DMS153 treated with DMSO at 0.1 percent for 48 hours (cell line): ENCODE measurements at regions not wholly inside any gene's neighbourhood (a gene's known extent, or its start where the extent isn't known, plus 50 kb on each side); places are given as distances from the start of the nearest gene placed in this dataset.
"Not testable (repeated sequence)": the region's sequence is repeated elsewhere in the genome, so short reads cannot be mapped to it uniquely, and the experiment has no call there.

Experiments
- DNase-seq: peaks from one replicate; lab custom pipeline; 2025; ENCODE audit not compliant: unreplicated experiment; lab: John Stamatoyannopoulos, UW

- no peak for DNase-seq
Measured at GRCh38 chr5:62206150-62206829, 99.7 kb upstream of the KIF2A start.

DNA sequence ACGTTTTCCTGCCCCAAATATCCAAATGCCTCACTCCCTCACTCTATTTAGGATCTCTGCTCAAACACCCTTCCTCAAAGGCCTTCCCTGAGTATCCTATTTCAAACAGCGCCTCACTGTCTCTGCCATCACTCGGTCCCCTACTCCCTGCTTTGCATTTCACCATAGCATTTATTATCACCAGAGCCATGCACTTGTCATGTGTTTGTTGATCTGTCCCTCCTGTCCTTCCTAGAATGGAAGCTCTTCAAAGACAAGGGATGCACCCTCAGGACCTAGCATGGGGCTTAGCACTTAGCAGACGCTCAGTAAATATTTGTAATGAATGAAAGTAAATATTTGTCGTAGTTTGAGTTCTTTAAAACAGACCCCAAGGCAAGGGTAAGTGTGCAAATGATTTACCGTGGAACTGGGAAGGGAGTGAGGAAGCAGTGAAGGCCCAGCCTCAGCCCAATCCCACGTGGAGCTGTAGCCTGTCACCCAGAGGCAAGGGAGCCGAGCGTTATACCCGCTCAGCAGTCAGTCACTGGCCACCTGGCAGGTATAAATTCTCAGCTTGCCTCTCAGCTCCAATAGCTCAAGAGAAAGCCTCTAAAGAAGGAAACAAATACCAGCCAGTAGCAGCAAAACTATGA, 97.7 kb upstream of the KIF2A start:
- no peak for DNase-seq

DNA sequence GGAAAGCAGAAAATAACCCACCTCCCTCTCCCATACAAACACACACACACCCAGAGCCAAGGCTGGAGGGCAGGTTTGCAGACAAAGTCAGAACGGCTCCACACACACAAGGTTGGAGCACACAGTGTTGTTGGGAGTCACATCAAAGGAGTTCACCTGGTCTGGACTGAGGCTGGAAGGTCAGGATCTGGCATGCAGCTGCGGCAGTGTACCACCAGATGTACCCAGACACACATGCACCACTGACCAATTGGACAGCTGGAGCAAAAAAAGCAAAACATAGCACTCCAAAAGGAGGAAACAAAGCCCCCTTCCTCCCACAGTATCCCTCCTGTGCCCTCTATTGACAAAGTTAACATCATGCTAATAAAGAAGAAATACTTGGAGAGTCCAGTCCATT, 94.6 kb upstream of the KIF2A start:
- DNase-seq = no peak

GRCh38 chr5:62212648-62213047, 93.4 kb upstream of the KIF2A start:
- no peak for DNase-seq

- DNase-seq = no peak
Measured at GRCh38 chr5:62214701-62215100, 91.3 kb upstream of the KIF2A start.

DNA sequence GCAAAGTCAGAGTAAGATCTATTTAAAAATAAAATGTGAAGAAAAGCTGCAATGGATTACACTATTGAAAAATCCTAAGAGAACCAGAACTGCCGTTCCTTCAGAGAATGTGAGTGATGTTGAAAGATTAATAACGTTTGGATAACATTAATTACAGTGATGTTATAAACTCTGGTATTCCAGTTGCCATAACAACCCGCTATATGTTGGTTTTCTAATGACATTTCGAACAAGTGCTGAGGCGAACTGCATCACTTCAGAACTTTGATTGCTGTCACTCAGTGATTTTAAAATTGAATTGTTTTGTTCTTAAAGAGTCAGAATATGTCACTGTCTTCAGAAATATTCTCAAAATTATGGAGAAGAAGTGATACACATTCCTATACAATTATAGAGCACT, 89.4 kb upstream of the KIF2A start:
- not testable (repeated sequence) for DNase-seq

DNA sequence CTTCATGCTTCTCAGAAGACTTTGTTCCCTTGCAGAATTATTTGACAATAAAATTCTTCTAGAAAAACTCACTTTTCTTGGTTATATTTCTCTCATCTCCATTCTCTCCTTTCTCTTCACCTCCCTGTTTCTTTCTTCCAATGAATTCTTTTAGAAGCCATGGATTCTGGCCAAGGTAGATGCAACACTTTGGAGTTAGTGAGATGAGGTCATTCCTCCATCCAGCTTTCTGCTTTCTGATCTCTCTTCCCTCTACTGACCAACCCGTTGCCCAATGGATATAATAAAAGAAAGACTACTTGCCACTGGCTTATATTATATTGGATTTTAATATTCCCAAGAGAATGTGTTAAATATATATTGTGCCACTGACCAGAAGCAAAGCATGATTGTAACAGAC, 88.9 kb upstream of the KIF2A start:
- DNase-seq = not testable (repeated sequence)

GRCh38 chr5:62218860-62219259, 87.1 kb upstream of the KIF2A start:
- not testable (repeated sequence) for DNase-seq

GRCh38 chr5:62221881-62222280, 84.1 kb upstream of the KIF2A start:
- DNase-seq = not testable (repeated sequence)

DNA sequence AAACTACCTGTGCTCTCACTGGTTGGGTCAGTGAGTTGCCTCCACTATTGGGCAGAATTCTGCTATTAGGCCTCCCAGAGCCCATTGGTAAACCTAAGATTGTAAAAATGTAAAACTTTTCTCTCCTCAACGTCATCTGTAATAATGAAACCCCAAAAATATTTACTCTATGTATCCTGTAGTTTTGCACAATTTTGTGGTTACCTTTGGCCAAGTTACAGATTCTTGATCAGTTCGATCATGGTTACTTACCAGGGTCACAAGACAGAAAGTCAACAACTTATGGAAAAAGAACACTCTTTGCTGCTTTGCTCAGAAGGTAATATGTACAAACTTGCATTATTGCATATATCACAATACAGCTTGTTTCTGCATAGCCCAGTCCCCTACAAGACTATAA, 83.7 kb upstream of the KIF2A start:
- DNase-seq = not testable (repeated sequence)

DNA sequence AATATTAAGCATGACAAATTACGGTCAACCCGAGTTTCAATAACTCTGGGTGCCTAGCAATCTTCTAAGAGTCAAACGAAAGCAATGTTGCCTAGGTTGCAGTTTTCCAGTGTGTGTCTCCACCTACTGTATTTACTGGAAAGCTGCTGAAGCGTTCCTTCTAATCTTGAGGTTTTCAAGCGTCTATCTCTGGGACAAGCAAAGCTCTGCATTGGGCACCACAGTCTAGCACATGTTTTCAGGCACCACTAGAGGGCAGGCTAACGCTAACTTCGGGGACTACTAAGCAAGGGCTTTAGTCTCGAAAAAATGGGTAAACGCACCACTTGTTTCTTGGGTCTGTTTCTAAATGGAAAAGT, 82.7 kb upstream of the KIF2A start:
- not testable (repeated sequence) for DNase-seq

- not testable (repeated sequence) for DNase-seq
Measured at GRCh38 chr5:62224987-62225601, 80.9 kb upstream of the KIF2A start.

DNA sequence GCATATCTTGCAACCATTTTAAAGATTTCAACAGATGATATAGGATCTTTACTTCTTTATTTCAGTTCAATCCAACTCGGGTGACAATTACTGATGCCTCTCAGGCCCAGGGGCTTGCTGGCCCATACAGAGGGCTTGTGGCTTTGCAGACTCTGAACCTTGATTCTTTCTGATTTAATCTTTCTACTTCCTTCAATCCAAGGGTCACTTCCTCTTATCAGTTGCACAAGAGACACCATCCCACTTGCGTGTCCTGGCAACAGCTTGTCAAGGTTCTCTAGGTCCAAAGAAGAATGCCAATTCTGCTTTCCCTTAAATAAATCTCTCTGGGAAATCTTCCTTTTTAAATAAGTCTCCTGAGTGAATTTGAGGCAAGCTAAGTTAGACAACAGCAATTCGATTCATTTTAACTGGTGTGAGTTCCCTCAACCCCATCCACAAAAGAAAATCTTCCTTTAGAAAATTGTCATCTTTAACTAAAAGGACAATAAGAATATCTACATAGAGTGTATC, 75.1 kb upstream of the KIF2A start:
- DNase-seq = not testable (repeated sequence)

DNA sequence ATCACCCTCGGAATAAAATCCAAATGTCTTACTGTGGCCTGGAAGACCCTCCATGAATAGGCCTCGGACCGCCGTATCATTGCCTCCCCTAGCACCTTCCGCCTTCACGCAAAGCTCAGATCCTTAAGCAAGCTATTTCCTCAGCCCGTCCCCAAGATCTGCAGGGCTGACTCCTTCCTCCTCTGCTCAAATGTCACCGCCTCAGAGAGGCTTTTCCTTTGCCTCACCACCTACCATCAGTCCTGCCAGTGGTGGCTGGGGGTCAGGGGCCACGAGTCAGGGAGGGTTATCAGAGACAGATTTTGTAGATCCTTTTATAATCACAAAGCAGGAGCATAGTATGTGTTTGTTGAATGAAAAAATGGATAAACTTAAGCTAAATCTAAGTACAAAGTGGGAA, 74.4 kb upstream of the KIF2A start:
- no peak for DNase-seq

DNA sequence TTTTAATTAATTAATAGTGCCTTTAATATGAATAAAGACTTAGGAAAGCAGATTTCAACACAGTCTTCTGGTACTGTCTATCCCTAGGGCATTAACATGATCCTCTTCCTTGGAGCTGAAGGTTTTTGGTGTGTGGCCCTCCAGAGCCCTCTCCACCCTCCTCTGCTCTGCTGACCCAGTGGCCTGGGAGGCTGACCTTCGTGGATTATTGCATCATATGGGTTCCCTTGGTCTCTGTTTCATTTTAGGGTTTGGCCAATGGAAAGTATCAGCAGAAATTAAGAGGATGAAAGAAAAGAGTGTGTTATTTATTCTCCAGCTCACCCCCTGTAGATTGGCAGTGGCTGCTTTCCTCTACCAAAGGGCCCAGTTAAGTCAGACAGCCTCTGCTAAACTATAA, 73.8 kb upstream of the KIF2A start:
- DNase-seq = not testable (repeated sequence)

DNA sequence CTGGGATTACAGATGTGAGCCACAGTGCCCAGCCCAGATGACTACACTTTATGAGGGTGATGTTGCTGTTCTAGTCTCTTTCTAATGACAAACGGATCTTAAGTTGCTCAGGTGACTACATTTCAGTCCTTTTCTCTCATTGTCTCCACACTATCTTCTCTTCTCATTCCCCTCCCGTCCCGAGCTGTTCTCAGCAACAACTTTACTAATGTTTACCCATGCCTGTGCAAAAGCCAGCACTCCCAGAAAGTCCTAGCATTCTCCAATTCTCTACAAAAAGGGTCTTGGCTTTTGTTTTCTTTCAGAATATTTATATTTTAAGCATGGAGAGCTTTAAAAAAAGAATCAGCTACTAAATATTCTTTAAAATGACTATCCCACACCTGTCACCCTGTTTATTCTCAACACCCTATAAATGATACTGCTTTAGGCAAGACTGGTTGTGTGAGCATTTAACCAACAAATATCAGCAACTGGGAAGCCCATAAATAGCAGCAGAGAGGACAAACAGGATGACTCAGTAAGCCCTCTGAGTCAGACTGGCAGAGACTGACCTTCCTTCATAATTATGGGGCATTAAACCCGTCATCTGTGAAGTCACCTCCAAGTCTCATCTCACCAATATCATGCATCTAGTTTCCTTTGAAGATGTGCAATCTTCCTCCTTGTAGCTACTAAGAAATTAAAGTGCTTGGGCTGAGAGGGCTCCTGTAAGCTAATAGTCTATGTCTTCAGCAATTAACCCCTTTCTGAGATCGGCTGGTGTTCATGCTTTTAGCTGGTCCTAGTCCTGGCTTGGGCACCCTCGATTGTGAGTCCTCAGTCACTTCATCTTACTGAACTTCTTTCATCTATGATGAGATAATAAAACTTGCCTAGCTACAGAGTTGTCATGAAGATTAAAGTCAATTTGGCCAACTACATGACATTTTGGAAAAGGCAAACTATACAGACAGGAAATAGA, 72.6 kb upstream of the KIF2A start:
- not testable (repeated sequence) for DNase-seq

GRCh38 chr5:62236593-62236992, 69.4 kb upstream of the KIF2A start:
- DNase-seq = not testable (repeated sequence)

GRCh38 chr5:62237944-62238343, 68.1 kb upstream of the KIF2A start:
- DNase-seq = not testable (repeated sequence)

GRCh38 chr5:62238584-62238983, 67.4 kb upstream of the KIF2A start:
- DNase-seq = not testable (repeated sequence)

DNA sequence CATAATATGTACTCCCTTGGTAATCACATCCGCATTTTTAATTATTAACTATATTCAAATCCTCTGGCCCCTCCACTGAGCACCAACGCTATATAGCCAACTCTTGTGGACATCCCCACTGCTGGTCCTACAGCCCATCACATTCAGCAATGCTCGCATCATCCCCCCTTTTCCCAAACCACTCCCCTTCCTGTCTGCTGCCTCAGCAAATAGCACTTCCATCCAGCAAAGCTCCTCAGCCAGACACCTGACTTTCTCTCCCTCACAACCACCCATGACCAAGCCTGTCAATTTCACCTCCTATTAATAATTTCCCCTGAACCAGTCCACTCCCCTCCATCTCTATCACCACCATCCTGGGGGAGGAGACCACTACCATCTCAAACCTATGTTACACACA, 65.5 kb upstream of the KIF2A start:
- DNase-seq = not testable (repeated sequence)

DNA sequence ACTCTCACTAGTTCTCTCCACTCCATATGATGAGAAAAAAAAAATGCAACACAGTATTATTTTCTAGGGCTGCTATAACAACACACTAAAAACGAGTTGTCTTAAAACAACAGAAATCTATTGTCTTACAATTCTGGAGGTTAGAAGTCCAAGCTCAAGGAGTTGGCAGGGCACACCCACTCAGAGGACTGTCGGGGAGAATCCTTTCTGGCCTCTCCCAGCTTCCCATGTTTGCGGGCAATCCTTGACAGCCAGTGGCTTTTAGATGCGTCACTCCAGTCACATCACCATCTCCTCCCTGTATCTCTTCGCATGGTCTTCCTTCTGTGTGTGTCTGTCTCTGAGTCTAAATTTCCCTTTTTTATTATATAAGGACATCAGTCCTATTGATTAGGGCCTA, 64.0 kb upstream of the KIF2A start:
- not testable (repeated sequence) for DNase-seq
